GM12878 (cell line): ENCODE measurements at regions not wholly inside any gene's neighbourhood (a gene's known extent, or its start where the extent isn't known, plus 50 kb on each side); places are given as distances from the start of the nearest gene placed in this dataset.

Experiments
- ATAC-seq: fragments of 200-7000 bp; cut with Tn5 transposase; 3 replicates; pipeline ENCODE4 v1.9.1; 2020; ENCODE audit warnings: mild to moderate bottlenecking, moderate library complexity
- BruUV-seq: library from RNA; stranded (reverse); fragments of 400-500 nt; replicated peaks from 2 replicates; lab custom pipeline; 2021; lab: Mats Ljungman, UMichigan
- CTCF ChIA-PET: fragments of 300-600 bp; sonication (Branson Sonifier 250); formaldehyde crosslinking; extraction: SDS; loops from one replicate; lab custom pipeline; 2021; ENCODE audit warnings: inconsistent platforms; lab: Yijun Ruan, JAX
- POLR2A ChIA-PET: fragments of 350-600 bp; formaldehyde crosslinking; extraction: SDS; loops from one replicate; lab custom pipeline; 2021; ENCODE audit warnings: inconsistent platforms; lab: Charles Lee
- RAD21 ChIA-PET: fragments of 300-600 bp; sonication (Branson Sonifier 250); formaldehyde crosslinking; loops from one replicate; lab custom pipeline; 2023; ENCODE audit warnings: antibody characterized with exemption; ENCODE audit not compliant: unreplicated experiment; lab: Charles Lee
- SMC1A ChIA-PET: fragments of 300-600 bp; sonication (Branson Sonifier 250); formaldehyde crosslinking; loops from one replicate; lab custom pipeline; 2023; ENCODE audit not compliant: unreplicated experiment, uncharacterized antibody; lab: Charles Lee
- DNase-seq: peaks from one replicate; pipeline ENCODE4 v3.0.0-alpha.2; 2011; ENCODE audit warnings: low read depth, low spot score
- FAIRE-seq: peaks from 3 replicates; lab custom pipeline; 2011; peaks lifted over from hg19 to GRCh38; lab: Jason Lieb, UNC
- H2AFZ ChIP-seq: 2 replicates; pipeline ENCODE4 v1.6.0; 2011; ENCODE audit warnings: low read depth, low read length, control low read depth; ENCODE audit not compliant: control insufficient read depth
- H3K27ac ChIP-seq: 2 replicates; pipeline ENCODE4 v1.5.1; 2011; ENCODE audit warnings: control low read depth; ENCODE audit not compliant: control insufficient read depth, insufficient read depth
- H3K27me3 ChIP-seq, 2 experiments: replicated peaks in 1 of 2; 2 replicates each; pipeline versions ENCODE4 v1.6.0 to v1.6.1; 2011; ENCODE audit warnings: low read length in 1 of 2; ENCODE audit not compliant: control insufficient read depth in 2 of 2, insufficient read depth in 2 of 2
- H3K36me3 ChIP-seq, 2 experiments: 2 replicates each; pipeline ENCODE4 v1.5.1; 2011; ENCODE audit warnings: low read length in 1 of 2; ENCODE audit not compliant: control insufficient read depth in 2 of 2, insufficient read depth in 2 of 2
- H3K4me1 ChIP-seq: 2 replicates; pipeline ENCODE4 v1.6.1; 2011; ENCODE audit warnings: mild to moderate bottlenecking, low read length, moderate library complexity, mixed read lengths; ENCODE audit not compliant: control insufficient read depth, insufficient read depth
- H3K4me2 ChIP-seq: 2 replicates; pipeline ENCODE4 v1.6.0; 2011; ENCODE audit warnings: control low read depth; ENCODE audit not compliant: control insufficient read depth, insufficient read depth
- H3K4me3 ChIP-seq: fragments of 200-600 bp; sonication (generic); 2 replicates; pipeline ENCODE4 v1.5.1; 2016
- H3K79me2 ChIP-seq: 2 replicates; pipeline ENCODE4 v1.6.0; 2011; ENCODE audit warnings: low read length; ENCODE audit not compliant: control insufficient read depth, insufficient read depth
- H3K9ac ChIP-seq: 2 replicates; pipeline ENCODE4 v1.8.0; 2011; ENCODE audit warnings: low read length, control low read depth, mixed read lengths; ENCODE audit not compliant: control insufficient read depth, insufficient read depth
- H3K9me3 ChIP-seq: replicated peaks from 3 replicates; pipeline ENCODE4 v1.5.1; 2011; ENCODE audit warnings: mild to moderate bottlenecking, low read length; ENCODE audit not compliant: control insufficient read depth, insufficient read depth
- H4K20me1 ChIP-seq: 2 replicates; pipeline ENCODE4 v1.6.0; 2011; ENCODE audit not compliant: control insufficient read depth, insufficient read depth
- ATF7 ChIP-seq: fragments of 450-650 bp; IDR thresholded peaks from 2 replicates; pipeline ENCODE4 v1.6.1; 2016; ENCODE audit warnings: low read depth, mild to moderate bottlenecking
- BMI1 ChIP-seq: fragments of 450-650 bp; IDR thresholded peaks from 2 replicates; pipeline ENCODE4 v1.6.1; 2016; ENCODE audit warnings: mild to moderate bottlenecking, moderate library complexity, borderline replicate concordance
- CBX3 ChIP-seq: fragments of 200-600 bp; sonication (generic); IDR thresholded peaks from 2 replicates; pipeline ENCODE4 v1.6.1; 2016; ENCODE audit warnings: low read depth, borderline replicate concordance
- FOXM1 ChIP-seq: IDR thresholded peaks from 2 replicates; pipeline ENCODE4 v1.6.1; 2012; ENCODE audit warnings: low read depth, mild to moderate bottlenecking, inconsistent platforms, low read length, moderate library complexity
- IKZF2 ChIP-seq, 2 experiments: fragments of 450-650 bp; IDR thresholded peaks; 2 replicates each; pipeline ENCODE4 v1.6.1; 2017; ENCODE audit warnings: mild to moderate bottlenecking in 2 of 2, moderate library complexity in 2 of 2
- KAT2A ChIP-seq: conservative IDR thresholded peaks from 2 replicates; pipeline ENCODE4 v1.6.1; 2011; ENCODE audit warnings: low read depth, low read length; ENCODE audit not compliant: control insufficient read depth
- NR2C1 ChIP-seq: fragments of 450-650 bp; IDR thresholded peaks from 2 replicates; pipeline ENCODE4 v1.6.1; 2017; ENCODE audit warnings: antibody characterized with exemption, mild to moderate bottlenecking, moderate library complexity
- RUNX3 ChIP-seq: IDR thresholded peaks from 2 replicates; pipeline ENCODE4 v1.6.1; 2012; ENCODE audit warnings: low read length, inconsistent platforms
- SMARCA5 ChIP-seq: fragments of 450-650 bp; IDR thresholded peaks from 2 replicates; pipeline ENCODE4 v1.6.1; 2017; ENCODE audit warnings: mild to moderate bottlenecking
- ZZZ3 ChIP-seq: IDR thresholded peaks from 2 replicates; pipeline ENCODE4 v1.6.1; 2011; ENCODE audit warnings: low read depth; ENCODE audit not compliant: control insufficient read depth, insufficient read length
- WGBS: methylation state at CpG from one replicate; pipeline ENCODE4 v1.1.6; 2016; ENCODE audit warnings: low lambda C conversion rate; ENCODE audit not compliant: insufficient replicate concordance, insufficient coverage; ENCODE audit errors: missing lambda C conversion rate; 5-methylcytosine and 5-hydroxymethylcytosine counted together
- in situ Hi-C: fragments of 300-500 bp; cut with MboI; formaldehyde crosslinking; loops from 9 replicates; pipeline ENCODE4 v1.14.3; 2018; ENCODE audit warnings: mixed read lengths
- intact Hi-C: fragments of 100-400 bp; cut with micrococcal nuclease; formaldehyde crosslinking; loops from one replicate; pipeline ENCODE4 v1.14.2; 2022; ENCODE audit not compliant: unreplicated experiment

GRCh38 chr4:55238407-55238806, 107.6 kb upstream of the SRD5A3 start:
- WGBS = 0% methylated on average over 2 of the region's 2 CpGs
- Histone ChIP-seq H2AFZ (no peak overlapping the region), H3K79me2 (no peaks in the 10 kb centered on the region), H3K4me3 (no peak overlapping the region), H3K36me3 (no peaks in the 10 kb centered on the region), H4K20me1 (no peaks in the 10 kb centered on the region), H3K9me3 (no peaks in the 10 kb centered on the region; the same call in 2 of the 3 replicates), H3K27ac (no peak overlapping the region), H3K4me2 (no peak overlapping the region), H3K27me3 (no peaks in the 10 kb centered on the region), H3K9ac (no peak overlapping the region), H3K4me1 (no peaks in the 10 kb centered on the region)
- no peak for FAIRE-seq
- BruUV-seq = no TSS peak
- CTCF ChIA-PET = no interaction called here
- DNase-seq = no peak
- RAD21 ChIA-PET = no interaction called here
- in situ Hi-C loops = no loop called here
- no peak for TF ChIP-seq FOXM1
- no peak for TF ChIP-seq CBX3
- no peak for TF ChIP-seq ZZZ3
- TF ChIP-seq IKZF2 (IDR thresholded peaks at IDR 0.05) = no peak
- TF ChIP-seq SMARCA5 = no peak
- TF ChIP-seq RUNX3 = no peak
- no peak for TF ChIP-seq KAT2A
- TF ChIP-seq ATF7 = no peak
- TF ChIP-seq NR2C1 = no peak
- ATAC-seq = no peak
- POLR2A ChIA-PET = no interaction called here
- SMC1A ChIA-PET = no interaction called here
- intact Hi-C loops = no loop called here

DNA sequence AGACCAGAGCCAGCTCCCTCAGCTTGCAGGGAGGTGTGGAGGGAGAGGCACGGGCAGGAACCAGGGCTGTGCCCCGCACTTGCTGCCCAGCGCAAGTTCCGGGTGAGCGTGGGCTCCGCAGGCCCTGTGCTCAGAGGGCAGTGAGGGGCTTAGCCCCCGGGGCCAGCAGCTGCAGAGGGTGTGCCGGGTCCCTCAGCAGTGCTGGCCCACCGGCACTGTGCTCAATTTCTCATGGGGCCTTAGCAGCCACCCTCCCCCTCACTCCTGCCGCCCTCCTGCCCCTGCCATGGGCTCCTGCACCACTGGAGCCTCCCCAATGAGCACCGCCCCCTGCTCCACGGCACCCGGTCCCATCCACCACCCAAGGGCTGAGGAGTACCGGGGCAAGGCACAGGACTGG, 104.6 kb upstream of the SRD5A3 start:
- H3K27ac ChIP-seq = no peak overlapping the region
- no peak overlapping the region for H3K9ac ChIP-seq
- WGBS = 37% methylated on average over 14 of the region's 14 CpGs
- H3K79me2 ChIP-seq = no peaks in the 10 kb centered on the region
- CTCF ChIA-PET = no interaction called here
- no peaks in the 10 kb centered on the region for H4K20me1 ChIP-seq
- H3K4me1 ChIP-seq = no peaks in the 10 kb centered on the region
- RAD21 ChIA-PET = no interaction called here
- intact Hi-C loops = no loop called here
- POLR2A ChIA-PET = no interaction called here
- no peak for ATAC-seq
- SMC1A ChIA-PET = no interaction called here
- H3K27me3 ChIP-seq = no peaks in the 10 kb centered on the region
- no peak for TF ChIP-seq BMI1
- no peaks in the 10 kb centered on the region for H3K36me3 ChIP-seq
- no peak overlapping the region for H3K4me3 ChIP-seq
- no peak overlapping the region for H2AFZ ChIP-seq
- BruUV-seq = no TSS peak
- in situ Hi-C loops = no loop called here
- H3K4me2 ChIP-seq = no peak overlapping the region
- no peak for DNase-seq
- no peak for FAIRE-seq
- no peaks in the 10 kb centered on the region; the same call in 2 of the 3 replicates for H3K9me3 ChIP-seq
